ENCODE measurements at regions not wholly inside any gene's neighbourhood (a gene's known extent, or its start where the extent isn't known, plus 50 kb on each side); places are given as distances from the start of the nearest gene placed in this dataset.
"Not testable (repeated sequence)": the region's sequence is repeated elsewhere in the genome, so short reads cannot be mapped to it uniquely, and the experiment has no call there.

DNA sequence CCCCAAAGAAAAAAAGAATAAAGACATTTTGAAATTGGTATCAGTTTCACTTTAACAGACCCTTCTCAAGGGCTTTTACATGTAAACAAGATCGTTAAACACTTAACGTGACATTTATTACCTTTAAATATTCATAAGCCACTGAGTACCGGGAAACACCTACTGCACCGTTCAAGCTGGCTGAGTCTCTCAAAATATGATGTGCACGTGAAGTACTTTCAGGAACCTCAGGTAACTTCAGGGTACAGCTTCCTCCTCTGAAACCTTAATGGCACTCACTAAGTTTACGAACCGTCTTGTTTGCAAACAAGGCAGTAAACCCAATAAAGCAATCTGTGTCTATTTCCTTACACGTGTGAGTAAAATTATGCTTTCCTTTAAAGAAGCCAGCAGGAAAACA, 105.5 kb upstream of the TENM4 start:
- intact Hi-C loops (cut with micrococcal nuclease) = no loop called here

- intact Hi-C loops (cut with micrococcal nuclease) = no loop called here
These were observed 103.5 kb upstream of the TENM4 start for GRCh38 chr11:79544361-79544760.

DNA sequence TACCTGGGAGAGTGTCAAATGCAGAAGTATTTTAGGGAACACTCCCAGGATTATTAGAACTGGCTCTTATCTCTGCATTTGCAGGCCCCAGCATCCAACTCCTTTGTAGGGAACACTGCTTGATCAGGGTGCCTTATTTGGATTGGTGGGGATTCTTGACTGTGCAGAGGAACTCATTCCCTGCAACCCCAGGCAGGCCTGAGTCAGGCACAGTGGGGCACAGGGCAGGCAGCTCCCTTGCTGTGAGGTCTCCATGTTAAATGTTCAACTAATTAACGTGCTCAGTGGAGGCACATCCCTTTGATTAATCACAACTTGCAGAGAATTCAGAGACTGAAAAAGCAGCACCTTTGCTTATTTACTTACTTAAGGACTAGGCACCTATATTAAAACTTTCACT, 102.3 kb upstream of the TENM4 start:
- intact Hi-C loops (cut with micrococcal nuclease) = no loop called here

DNA sequence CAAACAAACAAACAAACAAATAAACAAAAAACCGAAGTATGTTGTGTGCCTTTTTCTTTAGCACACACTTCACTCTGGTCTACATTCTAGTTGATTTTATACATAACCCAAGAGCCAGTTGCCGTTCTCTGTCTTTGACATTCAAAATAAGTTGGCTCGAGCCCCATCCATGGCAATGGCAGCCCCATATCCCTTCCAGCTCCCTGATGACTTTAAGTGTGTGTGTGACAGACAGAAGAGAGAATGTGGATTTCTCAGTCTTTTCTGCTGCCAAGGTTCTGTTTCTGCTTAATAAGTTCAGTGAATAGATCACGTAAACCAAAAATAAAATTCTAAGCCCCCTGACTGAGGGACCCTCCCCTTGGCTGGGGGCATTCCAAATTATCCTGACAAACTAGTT, 100.6 kb upstream of the TENM4 start:
- intact Hi-C loops (cut with micrococcal nuclease) = no loop called here

DNA sequence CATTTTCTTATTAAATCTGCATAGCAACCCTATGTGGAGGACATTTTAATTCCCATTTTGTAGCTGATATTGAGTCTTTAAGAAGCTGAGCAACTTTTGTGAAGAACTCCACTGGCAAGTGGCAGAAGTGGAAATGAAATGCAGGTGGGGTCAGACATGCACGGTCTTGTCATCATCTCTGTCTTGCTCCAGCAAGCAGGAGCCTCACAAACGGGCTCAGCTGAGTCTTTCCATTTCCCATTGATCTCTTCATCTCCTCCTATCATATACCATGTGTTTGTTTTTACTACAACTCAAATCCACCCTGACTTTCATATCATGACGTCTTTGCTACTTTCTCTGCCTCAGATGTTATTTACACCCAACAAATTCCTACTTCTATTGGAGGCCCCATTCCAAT, 97.9 kb upstream of the TENM4 start:
- intact Hi-C loops (cut with micrococcal nuclease) = no loop called here

- intact Hi-C loops (cut with micrococcal nuclease) = no loop called here
These were observed 95.5 kb upstream of the TENM4 start for GRCh38 chr11:79536155-79536917.

DNA sequence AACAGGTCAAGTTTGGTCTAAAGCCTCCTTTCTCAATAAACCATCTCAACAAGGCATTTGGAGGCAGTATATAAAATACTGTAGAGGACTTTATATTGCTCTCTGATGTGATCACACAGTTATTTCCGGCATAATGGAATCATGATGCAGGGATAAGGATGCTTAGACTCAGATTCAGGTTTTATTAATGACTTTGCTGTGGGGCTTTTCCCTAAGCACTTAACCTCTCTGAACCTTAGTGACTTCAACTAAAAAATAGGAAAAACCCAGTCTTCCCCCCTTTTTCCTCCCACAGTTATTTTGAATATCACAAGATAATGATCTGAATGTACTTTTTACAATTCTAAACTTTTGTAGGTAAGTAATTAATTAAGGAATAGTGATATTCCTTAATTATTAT, 94.8 kb upstream of the TENM4 start:
- intact Hi-C loops (cut with micrococcal nuclease) = no loop called here

- intact Hi-C loops (cut with micrococcal nuclease) = no loop called here
These were observed 84.4 kb upstream of the TENM4 start for GRCh38 chr11:79525257-79525656.

DNA sequence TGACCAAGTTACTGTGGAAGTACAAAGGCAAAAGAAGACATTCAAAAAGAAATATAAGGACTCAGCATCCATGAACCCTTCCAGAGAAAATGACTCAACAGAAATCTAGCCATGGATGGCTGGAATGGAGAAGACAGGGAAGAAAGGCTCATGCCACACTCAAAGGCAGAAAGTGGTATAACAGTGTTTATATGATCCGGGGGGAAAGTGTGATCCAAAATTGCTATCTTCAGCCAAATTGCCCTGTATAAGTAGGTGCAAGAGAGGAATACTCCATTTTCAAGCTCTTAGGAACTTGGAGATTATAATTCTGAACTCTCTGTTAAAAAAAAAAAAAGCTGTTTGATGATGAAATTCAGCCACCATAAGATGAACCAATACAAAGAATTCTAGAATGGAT, 81.8 kb upstream of the TENM4 start:
- intact Hi-C loops (cut with micrococcal nuclease) = no loop called here

DNA sequence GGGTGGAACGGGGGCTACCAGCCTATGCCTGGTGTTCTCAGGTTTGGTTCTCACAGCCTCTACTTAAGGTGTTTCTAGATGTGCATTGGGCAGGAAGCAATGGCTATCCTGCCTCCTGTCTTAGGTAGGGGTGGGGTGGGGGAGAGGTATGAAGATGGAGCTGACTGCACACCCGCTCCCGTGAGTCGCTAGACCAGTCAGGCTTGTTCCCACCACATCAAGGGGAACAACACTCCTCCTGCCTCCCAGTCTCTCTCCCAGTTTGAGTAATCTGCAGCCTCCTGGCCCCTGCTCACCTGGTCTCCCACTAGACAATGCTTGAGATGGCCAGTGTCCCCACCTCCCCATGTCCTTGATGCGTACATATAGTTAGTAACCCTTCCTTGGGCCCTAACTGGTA, 79.3 kb upstream of the TENM4 start:
- intact Hi-C loops (cut with micrococcal nuclease) = no loop called here

DNA sequence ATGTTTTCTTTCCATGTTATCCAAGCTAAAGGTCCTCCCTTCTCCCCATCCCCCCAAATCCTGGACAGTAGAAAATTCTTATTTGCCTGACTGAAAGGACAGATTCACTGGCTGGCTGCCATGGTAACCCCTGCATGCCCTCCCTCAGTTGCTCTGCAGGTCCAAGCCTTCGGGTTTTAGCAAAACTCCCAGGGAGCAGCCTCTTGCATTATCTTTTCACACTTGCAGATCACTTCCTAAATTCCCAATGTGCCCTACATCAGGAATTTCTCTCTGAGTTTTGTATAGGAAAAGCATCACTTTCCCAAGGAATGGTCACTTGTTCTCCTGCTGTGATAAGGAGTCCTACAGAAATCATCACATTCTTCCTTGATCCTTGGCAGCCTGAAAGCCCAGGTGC, 75.0 kb upstream of the TENM4 start:
- intact Hi-C loops (cut with micrococcal nuclease) = no loop called here

GRCh38 chr11:79514695-79515094, 73.9 kb upstream of the TENM4 start:
- intact Hi-C loops (cut with micrococcal nuclease) = no loop called here

DNA sequence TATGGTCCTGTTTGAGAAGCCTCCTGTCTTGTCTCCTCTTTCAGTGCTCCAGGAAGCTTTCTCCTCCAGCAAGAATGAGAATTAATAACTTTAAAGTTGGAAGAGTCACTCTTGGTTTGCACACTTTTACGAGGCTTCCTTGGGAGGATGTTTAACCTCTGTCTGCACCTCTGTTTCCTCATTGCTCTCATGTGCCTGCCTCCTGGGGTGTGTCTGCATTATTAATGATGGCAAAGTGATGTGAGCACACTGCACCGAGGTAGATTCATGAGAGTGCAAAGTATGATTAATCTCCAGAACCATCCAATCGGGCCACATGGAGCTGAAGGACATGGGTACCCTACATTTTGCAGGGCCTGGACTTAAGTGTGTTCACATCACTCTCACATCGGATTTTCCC, 73.5 kb upstream of the TENM4 start:
- intact Hi-C loops (cut with micrococcal nuclease) = no loop called here

- intact Hi-C loops (cut with micrococcal nuclease) = no loop called here
These were observed 72.1 kb upstream of the TENM4 start for GRCh38 chr11:79512706-79513469.

GRCh38 chr11:79510960-79511359, 70.1 kb upstream of the TENM4 start:
- intact Hi-C loops (cut with micrococcal nuclease) = no loop called here

DNA sequence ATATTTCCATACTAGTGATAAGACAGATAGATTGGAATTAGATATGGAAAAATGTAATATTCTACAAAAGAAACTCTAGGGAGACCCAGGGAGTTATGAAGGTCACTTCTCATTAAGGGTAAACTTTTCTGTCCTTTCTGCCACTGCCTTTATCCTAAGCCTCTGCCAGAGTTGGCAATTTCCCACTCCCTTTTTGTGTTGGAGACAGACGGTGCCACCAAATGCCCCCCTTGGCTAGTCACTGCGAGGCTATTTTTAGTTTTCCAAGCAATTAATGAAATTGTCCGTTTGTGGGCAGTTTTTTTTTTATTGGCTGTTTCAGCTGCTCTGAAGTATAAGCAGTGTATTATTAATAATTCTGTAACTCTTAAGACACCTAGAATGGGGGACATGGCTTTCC, 67.6 kb upstream of the TENM4 start:
- intact Hi-C loops (cut with micrococcal nuclease) = no loop called here

DNA sequence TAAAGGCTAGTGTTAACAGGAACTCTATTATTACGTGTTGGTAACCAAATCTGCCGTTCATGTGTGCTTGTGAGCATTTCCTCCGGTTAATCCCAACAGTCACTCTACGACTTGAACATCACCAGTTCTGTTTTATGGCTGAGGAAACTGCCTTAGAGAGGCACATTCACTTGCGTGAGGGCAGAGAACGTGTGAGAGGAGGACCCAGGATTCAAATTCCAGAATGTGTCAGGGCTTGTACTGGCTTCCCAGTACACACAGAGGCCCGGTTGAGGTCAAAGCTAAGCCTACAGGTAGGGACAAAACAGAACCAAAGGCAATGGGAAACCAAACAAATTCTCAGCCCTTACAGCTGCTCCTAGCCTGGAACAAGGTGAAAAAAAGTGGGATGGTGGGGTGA, 66.9 kb upstream of the TENM4 start:
- intact Hi-C loops (cut with micrococcal nuclease) = no loop called here

DNA sequence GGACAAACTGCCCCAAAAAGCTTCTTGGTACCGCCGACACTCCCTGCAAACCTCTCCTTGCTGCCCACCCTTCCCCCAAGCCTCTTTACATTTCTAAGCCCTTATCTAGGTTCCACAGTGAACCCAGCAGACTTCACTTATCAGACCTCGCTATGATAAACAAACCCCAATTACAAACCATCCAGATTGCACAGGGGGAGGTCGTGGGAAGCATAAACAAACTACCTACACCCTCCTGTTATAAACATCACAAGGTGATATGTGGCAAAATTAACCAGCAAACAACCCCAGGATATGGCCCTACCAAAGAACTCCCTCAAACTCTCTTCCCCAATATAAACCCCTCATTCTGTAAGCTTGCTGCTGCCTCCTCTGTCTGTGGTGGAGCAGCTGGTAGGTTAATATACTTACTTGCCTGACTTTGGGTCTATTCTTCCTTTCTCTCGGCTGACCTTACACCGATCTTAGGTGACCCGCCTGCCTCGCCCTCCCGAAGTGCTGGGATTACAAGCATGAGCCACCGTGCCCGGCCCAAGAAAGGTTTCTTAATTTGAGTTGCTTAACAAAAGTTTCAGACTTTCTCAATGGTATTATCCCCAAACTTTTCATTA, 66.0 kb upstream of the TENM4 start:
- intact Hi-C loops (cut with micrococcal nuclease) = no loop called here

DNA sequence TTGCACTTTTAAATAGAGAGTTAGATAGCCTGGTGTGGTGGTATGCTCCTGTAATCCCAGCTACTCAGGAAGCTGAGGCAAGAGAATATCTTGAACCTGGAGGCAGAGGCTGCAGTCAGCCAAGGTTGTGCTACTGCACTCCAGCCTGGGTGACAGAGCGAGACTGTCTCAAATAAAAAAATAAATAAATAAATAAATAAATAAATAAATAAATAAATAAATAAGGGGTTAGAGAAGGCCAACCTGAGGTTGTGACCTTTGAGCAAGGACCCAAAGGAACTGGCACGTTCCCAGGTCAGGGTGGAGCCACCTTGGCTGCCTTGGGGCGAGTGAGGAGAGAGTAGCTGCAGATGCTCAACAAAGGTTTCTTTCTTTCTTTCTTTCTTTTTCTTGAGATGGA, 65.3 kb upstream of the TENM4 start:
- intact Hi-C loops (cut with micrococcal nuclease) = no loop called here

GRCh38 chr11:79503028-79503427, 62.2 kb upstream of the TENM4 start:
- intact Hi-C loops (cut with micrococcal nuclease) = no loop called here

GRCh38 chr11:79501707-79502106, 60.9 kb upstream of the TENM4 start:
- intact Hi-C loops (cut with micrococcal nuclease) = no loop called here

DNA sequence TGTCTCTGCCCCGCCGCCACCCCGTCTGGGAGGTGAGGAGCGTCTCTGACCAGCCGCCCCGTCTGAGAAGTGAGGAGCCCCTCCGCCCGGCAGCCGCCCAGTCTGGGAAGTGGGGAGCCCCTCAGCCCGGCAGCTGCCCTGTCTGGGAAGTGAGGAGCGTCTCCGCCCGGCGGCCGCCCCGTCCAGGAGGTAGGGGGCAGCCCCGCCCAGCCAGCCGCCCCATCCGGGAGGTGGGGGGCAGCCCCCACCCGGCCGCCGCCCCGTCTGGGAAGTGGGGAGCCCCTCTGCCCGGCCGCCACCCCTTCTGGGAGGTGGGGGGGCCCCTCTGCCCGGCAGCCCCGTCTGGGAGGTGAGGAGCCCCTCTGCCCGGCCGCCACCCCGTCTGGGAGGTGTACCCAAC, 59.1 kb upstream of the TENM4 start:
- intact Hi-C loops (cut with micrococcal nuclease) = not testable (repeated sequence)

DNA sequence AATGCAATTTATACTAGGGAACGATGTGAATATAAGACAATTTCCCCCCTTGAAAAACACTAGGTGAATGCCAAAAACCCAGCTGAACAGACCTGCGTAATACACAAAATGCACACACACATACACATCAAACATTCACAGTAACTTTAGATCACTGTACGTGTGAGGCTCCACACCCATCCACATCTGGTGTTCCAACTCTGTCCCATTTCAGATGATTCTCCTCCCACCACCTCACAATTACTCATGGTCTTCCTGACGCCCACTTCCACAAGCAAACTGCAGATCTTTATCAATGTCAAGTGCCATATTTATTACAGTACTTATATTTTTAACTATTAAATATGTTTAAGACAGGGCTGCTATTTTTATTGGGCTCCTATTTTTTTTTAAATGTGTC, 57.8 kb upstream of the TENM4 start:
- intact Hi-C loops (cut with micrococcal nuclease) = no loop called here
